WTC11 (cell line): ENCODE measurements at regions not wholly inside any gene's neighbourhood (a gene's known extent, or its start where the extent isn't known, plus 50 kb on each side); places are given as distances from the start of the nearest gene placed in this dataset.

Experiments
- ATAC-seq: fragments of 200-7000 bp; cut with Tn5 transposase; 2 replicates; pipeline ENCODE4 v1.10.0; 2021; ENCODE audit warnings: mild to moderate bottlenecking, moderate library complexity
- CTCF ChIA-PET: fragments of 300-600 bp; sonication (Branson Sonifier 250); formaldehyde crosslinking; loops from one replicate; lab custom pipeline; 2021; ENCODE audit warnings: antibody characterized with exemption; lab: Charles Lee
- POLR2A ChIA-PET: fragments of 350-600 bp; sonication (Branson Sonifier 250); formaldehyde crosslinking; loops from one replicate; lab custom pipeline; 2021; ENCODE audit warnings: antibody characterized with exemption; lab: Charles Lee
- DNase-seq: peaks from one replicate; pipeline ENCODE4 v3.0.0; 2021; ENCODE audit warnings: low spot score
- H3K27ac Mint-ChIP-seq: 2 replicates; pipeline ENCODE4 v1.8.0; 2021; ENCODE audit warnings: mixed read lengths
- H3K27me3 Mint-ChIP-seq: 2 replicates; pipeline ENCODE4 v1.8.0; 2021; ENCODE audit warnings: low read depth, mild to moderate bottlenecking, moderate library complexity, mixed read lengths
- H3K36me3 Mint-ChIP-seq: 2 replicates; pipeline ENCODE4 v1.8.0; 2021; ENCODE audit warnings: mixed read lengths
- H3K4me1 Mint-ChIP-seq: 2 replicates; pipeline ENCODE4 v1.8.0; 2022; ENCODE audit warnings: mixed read lengths
- H3K4me3 Mint-ChIP-seq: 2 replicates; pipeline ENCODE4 v1.8.0; 2021; ENCODE audit warnings: mild to moderate bottlenecking, moderate library complexity, mixed read lengths
- H3K9me3 Mint-ChIP-seq: 2 replicates; pipeline ENCODE4 v1.8.0; 2021; ENCODE audit warnings: mixed read lengths
- CREB1 ChIP-seq: sonication (generic); formaldehyde crosslinking; IDR thresholded peaks from 2 replicates; pipeline ENCODE4 v1.8.0; 2023; ENCODE audit warnings: mild to moderate bottlenecking, missing genetic modification reagents
- CREM ChIP-seq: sonication (generic); formaldehyde crosslinking; IDR thresholded peaks from 2 replicates; pipeline ENCODE4 v1.8.1; 2022; ENCODE audit warnings: mild to moderate bottlenecking, missing genetic modification reagents, moderate library complexity
- ESRRA ChIP-seq: sonication (generic); formaldehyde crosslinking; IDR thresholded peaks from 2 replicates; pipeline ENCODE4 v1.8.1; 2022; ENCODE audit warnings: mild to moderate bottlenecking, missing genetic modification reagents, borderline replicate concordance
- SMAD4 ChIP-seq: sonication (generic); formaldehyde crosslinking; IDR thresholded peaks from 2 replicates; pipeline ENCODE4 v1.8.0; 2022; ENCODE audit warnings: mild to moderate bottlenecking, missing genetic modification reagents
- SP1 ChIP-seq: sonication (generic); formaldehyde crosslinking; conservative IDR thresholded peaks from 2 replicates; pipeline ENCODE4 v1.8.1; 2022; ENCODE audit warnings: missing genetic modification reagents
- ZNF396 ChIP-seq: fragments of 250-450 bp; sonication (Bioruptor Pico); IDR thresholded peaks from 2 replicates; pipeline ENCODE4 v1.8.0; 2021; ENCODE audit warnings: mild to moderate bottlenecking, moderate library complexity, borderline replicate concordance
- TF ChIP-seq, protein P1 (sequence below): fragments of 250-450 bp; sonication (Bioruptor Pico); IDR thresholded peaks from 2 replicates; pipeline ENCODE4 v1.9.0; 2021; ENCODE audit warnings: mild to moderate bottlenecking, borderline replicate concordance
- TF ChIP-seq, protein P2 (sequence below): sonication (generic); formaldehyde crosslinking; IDR thresholded peaks from 2 replicates; pipeline ENCODE4 v1.8.0; 2023; ENCODE audit warnings: missing genetic modification reagents, mild to moderate bottlenecking, borderline replicate concordance
- TF ChIP-seq, protein P3 (sequence below): sonication (generic); formaldehyde crosslinking; IDR thresholded peaks from 2 replicates; pipeline ENCODE4 v1.8.0; 2022; ENCODE audit warnings: mild to moderate bottlenecking, missing genetic modification reagents
- TF ChIP-seq, protein P4 (sequence below): sonication (generic); formaldehyde crosslinking; IDR thresholded peaks from 2 replicates; pipeline ENCODE4 v1.8.1; 2022; ENCODE audit warnings: missing genetic modification reagents, borderline replicate concordance
- TF ChIP-seq, protein P5 (sequence below): fragments of 250-450 bp; sonication (Bioruptor Pico); IDR thresholded peaks from 2 replicates; pipeline ENCODE4 v1.9.0; 2021; ENCODE audit warnings: moderate library complexity, mild to moderate bottlenecking, inconsistent platforms, borderline replicate concordance
- TF ChIP-seq, protein P6 (sequence below): sonication (generic); formaldehyde crosslinking; IDR thresholded peaks from 2 replicates; pipeline ENCODE4 v1.8.1; 2023; ENCODE audit warnings: mild to moderate bottlenecking, missing genetic modification reagents, borderline replicate concordance
- TF ChIP-seq, protein P7 (sequence below): fragments of 250-450 bp; sonication (Bioruptor Pico); IDR thresholded peaks from 2 replicates; pipeline ENCODE4 v2.1.2; 2022; ENCODE audit warnings: mild to moderate bottlenecking, moderate library complexity
- TF ChIP-seq, protein P8 (sequence below): sonication (generic); formaldehyde crosslinking; IDR thresholded peaks from 2 replicates; pipeline ENCODE4 v1.8.1; 2023; ENCODE audit warnings: mild to moderate bottlenecking, moderate library complexity, missing genetic modification reagents

DNA sequence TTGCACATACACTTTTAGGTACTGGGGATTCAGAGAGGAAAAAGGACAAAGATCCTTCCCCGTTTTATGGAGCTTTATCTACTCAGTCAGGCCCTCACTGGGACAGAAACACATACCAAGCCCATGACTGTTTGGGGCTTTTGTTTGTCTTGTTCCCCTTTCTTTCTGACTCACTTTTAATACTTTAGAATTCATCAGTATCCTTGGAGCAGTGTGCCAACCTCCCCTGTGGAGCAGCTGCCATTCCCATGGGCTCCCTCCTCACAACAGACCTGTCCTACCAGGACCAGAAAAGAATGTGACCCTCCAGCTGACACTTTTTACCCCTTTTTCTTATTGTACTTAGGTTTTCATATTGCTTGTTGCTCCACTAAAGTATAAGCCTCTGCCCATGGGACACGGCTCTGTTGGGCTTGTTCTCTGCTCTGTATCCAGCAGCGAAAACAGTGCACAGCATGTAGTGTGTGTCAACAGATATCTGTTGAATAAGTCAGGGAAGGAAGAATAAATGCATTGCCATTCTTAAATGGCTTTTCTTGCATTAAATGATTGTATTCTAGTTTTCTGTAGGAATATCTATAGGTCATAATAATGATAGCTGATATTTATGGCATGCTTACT lies 431.1 kb downstream of the EFNB2 start (continued):
- TF ChIP-seq, protein P1, sequence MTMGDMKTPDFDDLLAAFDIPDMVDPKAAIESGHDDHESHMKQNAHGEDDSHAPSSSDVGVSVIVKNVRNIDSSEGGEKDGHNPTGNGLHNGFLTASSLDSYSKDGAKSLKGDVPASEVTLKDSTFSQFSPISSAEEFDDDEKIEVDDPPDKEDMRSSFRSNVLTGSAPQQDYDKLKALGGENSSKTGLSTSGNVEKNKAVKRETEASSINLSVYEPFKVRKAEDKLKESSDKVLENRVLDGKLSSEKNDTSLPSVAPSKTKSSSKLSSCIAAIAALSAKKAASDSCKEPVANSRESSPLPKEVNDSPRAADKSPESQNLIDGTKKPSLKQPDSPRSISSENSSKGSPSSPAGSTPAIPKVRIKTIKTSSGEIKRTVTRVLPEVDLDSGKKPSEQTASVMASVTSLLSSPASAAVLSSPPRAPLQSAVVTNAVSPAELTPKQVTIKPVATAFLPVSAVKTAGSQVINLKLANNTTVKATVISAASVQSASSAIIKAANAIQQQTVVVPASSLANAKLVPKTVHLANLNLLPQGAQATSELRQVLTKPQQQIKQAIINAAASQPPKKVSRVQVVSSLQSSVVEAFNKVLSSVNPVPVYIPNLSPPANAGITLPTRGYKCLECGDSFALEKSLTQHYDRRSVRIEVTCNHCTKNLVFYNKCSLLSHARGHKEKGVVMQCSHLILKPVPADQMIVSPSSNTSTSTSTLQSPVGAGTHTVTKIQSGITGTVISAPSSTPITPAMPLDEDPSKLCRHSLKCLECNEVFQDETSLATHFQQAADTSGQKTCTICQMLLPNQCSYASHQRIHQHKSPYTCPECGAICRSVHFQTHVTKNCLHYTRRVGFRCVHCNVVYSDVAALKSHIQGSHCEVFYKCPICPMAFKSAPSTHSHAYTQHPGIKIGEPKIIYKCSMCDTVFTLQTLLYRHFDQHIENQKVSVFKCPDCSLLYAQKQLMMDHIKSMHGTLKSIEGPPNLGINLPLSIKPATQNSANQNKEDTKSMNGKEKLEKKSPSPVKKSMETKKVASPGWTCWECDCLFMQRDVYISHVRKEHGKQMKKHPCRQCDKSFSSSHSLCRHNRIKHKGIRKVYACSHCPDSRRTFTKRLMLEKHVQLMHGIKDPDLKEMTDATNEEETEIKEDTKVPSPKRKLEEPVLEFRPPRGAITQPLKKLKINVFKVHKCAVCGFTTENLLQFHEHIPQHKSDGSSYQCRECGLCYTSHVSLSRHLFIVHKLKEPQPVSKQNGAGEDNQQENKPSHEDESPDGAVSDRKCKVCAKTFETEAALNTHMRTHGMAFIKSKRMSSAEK = no peak
- TF ChIP-seq, protein P2, sequence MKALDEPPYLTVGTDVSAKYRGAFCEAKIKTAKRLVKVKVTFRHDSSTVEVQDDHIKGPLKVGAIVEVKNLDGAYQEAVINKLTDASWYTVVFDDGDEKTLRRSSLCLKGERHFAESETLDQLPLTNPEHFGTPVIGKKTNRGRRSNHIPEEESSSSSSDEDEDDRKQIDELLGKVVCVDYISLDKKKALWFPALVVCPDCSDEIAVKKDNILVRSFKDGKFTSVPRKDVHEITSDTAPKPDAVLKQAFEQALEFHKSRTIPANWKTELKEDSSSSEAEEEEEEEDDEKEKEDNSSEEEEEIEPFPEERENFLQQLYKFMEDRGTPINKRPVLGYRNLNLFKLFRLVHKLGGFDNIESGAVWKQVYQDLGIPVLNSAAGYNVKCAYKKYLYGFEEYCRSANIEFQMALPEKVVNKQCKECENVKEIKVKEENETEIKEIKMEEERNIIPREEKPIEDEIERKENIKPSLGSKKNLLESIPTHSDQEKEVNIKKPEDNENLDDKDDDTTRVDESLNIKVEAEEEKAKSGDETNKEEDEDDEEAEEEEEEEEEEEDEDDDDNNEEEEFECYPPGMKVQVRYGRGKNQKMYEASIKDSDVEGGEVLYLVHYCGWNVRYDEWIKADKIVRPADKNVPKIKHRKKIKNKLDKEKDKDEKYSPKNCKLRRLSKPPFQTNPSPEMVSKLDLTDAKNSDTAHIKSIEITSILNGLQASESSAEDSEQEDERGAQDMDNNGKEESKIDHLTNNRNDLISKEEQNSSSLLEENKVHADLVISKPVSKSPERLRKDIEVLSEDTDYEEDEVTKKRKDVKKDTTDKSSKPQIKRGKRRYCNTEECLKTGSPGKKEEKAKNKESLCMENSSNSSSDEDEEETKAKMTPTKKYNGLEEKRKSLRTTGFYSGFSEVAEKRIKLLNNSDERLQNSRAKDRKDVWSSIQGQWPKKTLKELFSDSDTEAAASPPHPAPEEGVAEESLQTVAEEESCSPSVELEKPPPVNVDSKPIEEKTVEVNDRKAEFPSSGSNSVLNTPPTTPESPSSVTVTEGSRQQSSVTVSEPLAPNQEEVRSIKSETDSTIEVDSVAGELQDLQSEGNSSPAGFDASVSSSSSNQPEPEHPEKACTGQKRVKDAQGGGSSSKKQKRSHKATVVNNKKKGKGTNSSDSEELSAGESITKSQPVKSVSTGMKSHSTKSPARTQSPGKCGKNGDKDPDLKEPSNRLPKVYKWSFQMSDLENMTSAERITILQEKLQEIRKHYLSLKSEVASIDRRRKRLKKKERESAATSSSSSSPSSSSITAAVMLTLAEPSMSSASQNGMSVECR (CRISPR knock-in tag) = no peak
- TF ChIP-seq, protein P3, sequence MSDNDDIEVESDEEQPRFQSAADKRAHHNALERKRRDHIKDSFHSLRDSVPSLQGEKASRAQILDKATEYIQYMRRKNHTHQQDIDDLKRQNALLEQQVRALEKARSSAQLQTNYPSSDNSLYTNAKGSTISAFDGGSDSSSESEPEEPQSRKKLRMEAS (CRISPR knock-in tag) = no peak
- no peak for TF ChIP-seq ESRRA (CRISPR knock-in tag)
- no peak for TF ChIP-seq CREB1 (CRISPR knock-in tag)
- TF ChIP-seq ZNF396 (CRISPR knock-in tag) = no peak
- TF ChIP-seq SP1 (CRISPR knock-in tag) = no peak
- TF ChIP-seq, protein P4, sequence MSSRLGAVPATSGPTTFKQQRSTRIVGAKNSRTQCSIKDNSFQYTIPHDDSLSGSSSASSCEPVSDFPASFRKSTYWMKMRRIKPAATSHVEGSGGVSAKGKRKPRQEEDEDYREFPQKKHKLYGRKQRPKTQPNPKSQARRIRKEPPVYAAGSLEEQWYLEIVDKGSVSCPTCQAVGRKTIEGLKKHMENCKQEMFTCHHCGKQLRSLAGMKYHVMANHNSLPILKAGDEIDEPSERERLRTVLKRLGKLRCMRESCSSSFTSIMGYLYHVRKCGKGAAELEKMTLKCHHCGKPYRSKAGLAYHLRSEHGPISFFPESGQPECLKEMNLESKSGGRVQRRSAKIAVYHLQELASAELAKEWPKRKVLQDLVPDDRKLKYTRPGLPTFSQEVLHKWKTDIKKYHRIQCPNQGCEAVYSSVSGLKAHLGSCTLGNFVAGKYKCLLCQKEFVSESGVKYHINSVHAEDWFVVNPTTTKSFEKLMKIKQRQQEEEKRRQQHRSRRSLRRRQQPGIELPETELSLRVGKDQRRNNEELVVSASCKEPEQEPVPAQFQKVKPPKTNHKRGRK = no peak

DNA sequence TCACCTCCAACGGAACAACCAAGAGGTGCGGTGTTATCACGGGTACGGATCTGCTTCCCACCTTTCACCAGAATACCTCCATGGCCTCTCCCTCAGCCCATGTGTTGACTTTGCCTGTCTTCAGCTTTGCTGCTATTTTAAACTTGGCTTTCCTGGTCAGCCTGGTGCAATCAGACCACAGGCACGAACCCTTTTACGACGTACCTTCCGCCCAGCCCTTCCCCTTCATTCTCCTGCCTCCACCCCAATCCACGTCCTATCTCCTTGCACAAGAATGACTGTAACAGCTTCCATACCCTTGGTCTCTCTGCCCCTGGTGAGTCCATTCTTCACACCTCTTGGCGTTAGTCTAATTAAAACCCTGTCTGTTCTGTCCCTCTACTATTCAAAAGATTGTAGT lies 431.7 kb downstream of the EFNB2 start:
- peaks cover 77% of the 10 kb centered on the region for H3K4me1 Mint-ChIP-seq
- DNase-seq (no peak), ATAC-seq (no peak)
- H3K9me3 Mint-ChIP-seq = no peaks in the 10 kb centered on the region
- ChIA-PET POLR2A (no interaction called here), CTCF (no interaction called here)
- H3K27me3 Mint-ChIP-seq = no peaks in the 10 kb centered on the region
- TF ChIP-seq, protein P5, sequence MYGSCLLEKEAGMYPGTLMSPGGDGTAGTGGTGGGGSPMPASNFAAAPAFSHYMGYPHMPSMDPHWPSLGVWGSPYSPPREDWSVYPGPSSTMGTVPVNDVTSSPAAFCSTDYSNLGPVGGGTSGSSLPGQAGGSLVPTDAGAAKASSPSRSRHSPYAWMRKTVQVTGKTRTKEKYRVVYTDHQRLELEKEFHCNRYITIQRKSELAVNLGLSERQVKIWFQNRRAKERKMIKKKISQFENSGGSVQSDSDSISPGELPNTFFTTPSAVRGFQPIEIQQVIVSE (CRISPR knock-in tag) = no peak
- TF ChIP-seq, protein P6, sequence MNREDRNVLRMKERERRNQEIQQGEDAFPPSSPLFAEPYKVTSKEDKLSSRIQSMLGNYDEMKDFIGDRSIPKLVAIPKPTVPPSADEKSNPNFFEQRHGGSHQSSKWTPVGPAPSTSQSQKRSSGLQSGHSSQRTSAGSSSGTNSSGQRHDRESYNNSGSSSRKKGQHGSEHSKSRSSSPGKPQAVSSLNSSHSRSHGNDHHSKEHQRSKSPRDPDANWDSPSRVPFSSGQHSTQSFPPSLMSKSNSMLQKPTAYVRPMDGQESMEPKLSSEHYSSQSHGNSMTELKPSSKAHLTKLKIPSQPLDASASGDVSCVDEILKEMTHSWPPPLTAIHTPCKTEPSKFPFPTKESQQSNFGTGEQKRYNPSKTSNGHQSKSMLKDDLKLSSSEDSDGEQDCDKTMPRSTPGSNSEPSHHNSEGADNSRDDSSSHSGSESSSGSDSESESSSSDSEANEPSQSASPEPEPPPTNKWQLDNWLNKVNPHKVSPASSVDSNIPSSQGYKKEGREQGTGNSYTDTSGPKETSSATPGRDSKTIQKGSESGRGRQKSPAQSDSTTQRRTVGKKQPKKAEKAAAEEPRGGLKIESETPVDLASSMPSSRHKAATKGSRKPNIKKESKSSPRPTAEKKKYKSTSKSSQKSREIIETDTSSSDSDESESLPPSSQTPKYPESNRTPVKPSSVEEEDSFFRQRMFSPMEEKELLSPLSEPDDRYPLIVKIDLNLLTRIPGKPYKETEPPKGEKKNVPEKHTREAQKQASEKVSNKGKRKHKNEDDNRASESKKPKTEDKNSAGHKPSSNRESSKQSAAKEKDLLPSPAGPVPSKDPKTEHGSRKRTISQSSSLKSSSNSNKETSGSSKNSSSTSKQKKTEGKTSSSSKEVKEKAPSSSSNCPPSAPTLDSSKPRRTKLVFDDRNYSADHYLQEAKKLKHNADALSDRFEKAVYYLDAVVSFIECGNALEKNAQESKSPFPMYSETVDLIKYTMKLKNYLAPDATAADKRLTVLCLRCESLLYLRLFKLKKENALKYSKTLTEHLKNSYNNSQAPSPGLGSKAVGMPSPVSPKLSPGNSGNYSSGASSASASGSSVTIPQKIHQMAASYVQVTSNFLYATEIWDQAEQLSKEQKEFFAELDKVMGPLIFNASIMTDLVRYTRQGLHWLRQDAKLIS (CRISPR knock-in tag) = no peak
- TF ChIP-seq SP1 (CRISPR knock-in tag) = no peak
- TF ChIP-seq, protein P7, sequence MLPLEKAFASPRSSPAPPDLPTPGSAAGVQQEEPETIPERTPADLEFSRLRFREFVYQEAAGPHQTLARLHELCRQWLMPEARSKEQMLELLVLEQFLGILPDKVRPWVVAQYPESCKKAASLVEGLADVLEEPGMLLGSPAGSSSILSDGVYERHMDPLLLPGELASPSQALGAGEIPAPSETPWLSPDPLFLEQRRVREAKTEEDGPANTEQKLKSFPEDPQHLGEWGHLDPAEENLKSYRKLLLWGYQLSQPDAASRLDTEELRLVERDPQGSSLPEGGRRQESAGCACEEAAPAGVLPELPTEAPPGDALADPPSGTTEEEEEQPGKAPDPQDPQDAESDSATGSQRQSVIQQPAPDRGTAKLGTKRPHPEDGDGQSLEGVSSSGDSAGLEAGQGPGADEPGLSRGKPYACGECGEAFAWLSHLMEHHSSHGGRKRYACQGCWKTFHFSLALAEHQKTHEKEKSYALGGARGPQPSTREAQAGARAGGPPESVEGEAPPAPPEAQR (CRISPR knock-in tag) = no peak
- no peak for TF ChIP-seq SMAD4
- TF ChIP-seq CREM (CRISPR knock-in tag) = no peak
- TF ChIP-seq, protein P8, sequence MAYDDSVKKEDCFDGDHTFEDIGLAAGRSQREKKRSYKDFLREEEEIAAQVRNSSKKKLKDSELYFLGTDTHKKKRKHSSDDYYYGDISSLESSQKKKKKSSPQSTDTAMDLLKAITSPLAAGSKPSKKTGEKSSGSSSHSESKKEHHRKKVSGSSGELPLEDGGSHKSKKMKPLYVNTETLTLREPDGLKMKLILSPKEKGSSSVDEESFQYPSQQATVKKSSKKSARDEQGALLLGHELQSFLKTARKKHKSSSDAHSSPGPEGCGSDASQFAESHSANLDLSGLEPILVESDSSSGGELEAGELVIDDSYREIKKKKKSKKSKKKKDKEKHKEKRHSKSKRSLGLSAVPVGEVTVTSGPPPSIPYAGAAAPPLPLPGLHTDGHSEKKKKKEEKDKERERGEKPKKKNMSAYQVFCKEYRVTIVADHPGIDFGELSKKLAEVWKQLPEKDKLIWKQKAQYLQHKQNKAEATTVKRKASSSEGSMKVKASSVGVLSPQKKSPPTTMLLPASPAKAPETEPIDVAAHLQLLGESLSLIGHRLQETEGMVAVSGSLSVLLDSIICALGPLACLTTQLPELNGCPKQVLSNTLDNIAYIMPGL (CRISPR knock-in tag) = no peak
- no peak overlapping the region for H3K4me3 Mint-ChIP-seq
- no peaks in the 10 kb centered on the region; the same call in 1 of the 2 replicates for H3K36me3 Mint-ChIP-seq
- no peak overlapping the region for H3K27ac Mint-ChIP-seq
